ENCODE measurements at regions not wholly inside any gene's neighbourhood (a gene's known extent, or its start where the extent isn't known, plus 50 kb on each side); places are given as distances from the start of the nearest gene placed in this dataset.

GRCh38 chr7:93773446-93773845, 117.1 kb downstream of the TFPI2 start:
- Histone ChIP-seq H3K4me1 (ENCODE audit: control insufficient read depth in 1 of 2, low read depth in 2 of 2) (no peaks in the 10 kb centered on the region), H3K36me3 (no peaks in the 10 kb centered on the region), H3K9me3 (no peaks in the 10 kb centered on the region), H3K27me3 (replicated peaks; ENCODE audit: insufficient read depth) (no peaks in the 10 kb centered on the region), H3K27ac (no peak overlapping the region), H3K4me3 (no peak overlapping the region)
- no peak for ATAC-seq (ENCODE audit: insufficient number of reproducible peaks, low FRiP score, low read depth)
- no peak for TF ChIP-seq CTCF (IDR thresholded peaks at IDR 0.05)
- no peak for DNase-seq (ENCODE audit: low spot score)

- Histone ChIP-seq H3K4me1 (ENCODE audit: control insufficient read depth in 1 of 2, low read depth in 2 of 2) (no peaks in the 10 kb centered on the region), H3K27me3 (replicated peaks; ENCODE audit: insufficient read depth) (no peaks in the 10 kb centered on the region), H3K4me3 (no peak overlapping the region), H3K27ac (no peak overlapping the region), H3K9me3 (no peaks in the 10 kb centered on the region), H3K36me3 (no peaks in the 10 kb centered on the region)
- no peak for TF ChIP-seq CTCF (IDR thresholded peaks at IDR 0.05)
- DNase-seq (ENCODE audit: low spot score) (no peak), ATAC-seq (ENCODE audit: insufficient number of reproducible peaks, low FRiP score, low read depth) (no peak)
Measured at GRCh38 chr7:93765475-93765874, 125.1 kb downstream of the TFPI2 start.

GRCh38 chr7:93758631-93759030, 131.9 kb downstream of the TFPI2 start:
- Histone ChIP-seq H3K27ac (no peak overlapping the region), H3K9me3 (no peaks in the 10 kb centered on the region), H3K27me3 (replicated peaks; ENCODE audit: insufficient read depth) (no peaks in the 10 kb centered on the region), H3K4me3 (no peak overlapping the region), H3K4me1 (ENCODE audit: control insufficient read depth in 1 of 2, low read depth in 2 of 2) (no peaks in the 10 kb centered on the region), H3K36me3 (no peaks in the 10 kb centered on the region)
- no peak for DNase-seq (ENCODE audit: low spot score)
- ATAC-seq (ENCODE audit: insufficient number of reproducible peaks, low FRiP score, low read depth), result no peak
- TF ChIP-seq CTCF (IDR thresholded peaks at IDR 0.05), result no peak

- DNase-seq (ENCODE audit: low spot score) (no peak), ATAC-seq (ENCODE audit: insufficient number of reproducible peaks, low FRiP score, low read depth) (no peak)
- Histone ChIP-seq H3K27ac (no peak overlapping the region), H3K4me1 (ENCODE audit: control insufficient read depth in 1 of 2, low read depth in 2 of 2) (no peaks in the 10 kb centered on the region), H3K36me3 (no peaks in the 10 kb centered on the region), H3K27me3 (replicated peaks; ENCODE audit: insufficient read depth) (no peaks in the 10 kb centered on the region), H3K9me3 (no peaks in the 10 kb centered on the region), H3K4me3 (no peak overlapping the region)
- no peak for TF ChIP-seq CTCF (IDR thresholded peaks at IDR 0.05)
Measured at GRCh38 chr7:93757426-93757825, 133.1 kb downstream of the TFPI2 start.

- no peak for ATAC-seq (ENCODE audit: insufficient number of reproducible peaks, low FRiP score, low read depth)
- Histone ChIP-seq H3K4me3 (no peak overlapping the region), H3K9me3 (no peaks in the 10 kb centered on the region), H3K27me3 (replicated peaks; ENCODE audit: insufficient read depth) (no peaks in the 10 kb centered on the region), H3K36me3 (no peaks in the 10 kb centered on the region), H3K27ac (no peak overlapping the region), H3K4me1 (ENCODE audit: control insufficient read depth in 1 of 2, low read depth in 2 of 2) (no peaks in the 10 kb centered on the region)
- TF ChIP-seq CTCF (IDR thresholded peaks at IDR 0.05), result no peak
- DNase-seq (ENCODE audit: low spot score), result no peak
Measured at GRCh38 chr7:93756890-93757289, 133.7 kb downstream of the TFPI2 start.

All from thoracic aorta (tissue), 2 donors.